Activated CD8-positive, alpha-beta memory T cell treated with anti-CD3 and anti-CD28 coated beads, Interleukin-2, amount 50 U/mL, for 4 hours (primary cell): ENCODE measurements at regions not wholly inside any gene's neighbourhood (a gene's known extent, or its start where the extent isn't known, plus 50 kb on each side); places are given as distances from the start of the nearest gene placed in this dataset.

Experiments used
- DNase-seq: peaks from one replicate; pipeline ENCODE4 v3.0.0-alpha.2; 2020

GRCh38 chr7:25831831-25832411, 320.1 kb upstream of the NFE2L3 start:
- no peak for DNase-seq

GRCh38 chr7:25832456-25832855, 319.5 kb upstream of the NFE2L3 start:
- no peak for DNase-seq

GRCh38 chr7:25832929-25833328, 319.1 kb upstream of the NFE2L3 start:
- no peak for DNase-seq

- no peak for DNase-seq
Observed at GRCh38 chr7:25834050-25834449, 317.9 kb upstream of the NFE2L3 start.

GRCh38 chr7:25835197-25835596, 316.8 kb upstream of the NFE2L3 start:
- no peak for DNase-seq

GRCh38 chr7:25839084-25839769, 312.8 kb upstream of the NFE2L3 start:
- DNase-seq = no peak

- DNase-seq = no peak
Observed at GRCh38 chr7:25840209-25840792, 311.7 kb upstream of the NFE2L3 start.

GRCh38 chr7:25841575-25841974, 310.4 kb upstream of the NFE2L3 start:
- no peak for DNase-seq

- no peak for DNase-seq
Observed at GRCh38 chr7:25842201-25842733, 309.7 kb upstream of the NFE2L3 start.

- no peak for DNase-seq
Observed at GRCh38 chr7:25843467-25843866, 308.5 kb upstream of the NFE2L3 start.

GRCh38 chr7:25844102-25844870, 307.7 kb upstream of the NFE2L3 start:
- DNase-seq = no peak

- no peak for DNase-seq
Observed at GRCh38 chr7:25845464-25845863, 306.5 kb upstream of the NFE2L3 start.

GRCh38 chr7:25846722-25847121, 305.3 kb upstream of the NFE2L3 start:
- DNase-seq = no peak

GRCh38 chr7:25847336-25848070, 304.5 kb upstream of the NFE2L3 start:
- no peak for DNase-seq

GRCh38 chr7:25849500-25850184, 302.4 kb upstream of the NFE2L3 start:
- no peak for DNase-seq

GRCh38 chr7:25850216-25850615, 301.8 kb upstream of the NFE2L3 start:
- DNase-seq = no peak

GRCh38 chr7:25850735-25851134, 301.3 kb upstream of the NFE2L3 start:
- no peak for DNase-seq

- DNase-seq = peak; percentile 56
Observed at GRCh38 chr7:25851332-25852210, 300.4 kb upstream of the NFE2L3 start.

GRCh38 chr7:25852211-25852938, 299.6 kb upstream of the NFE2L3 start:
- DNase-seq = no peak

GRCh38 chr7:25852939-25853271, 299.1 kb upstream of the NFE2L3 start:
- no peak for DNase-seq

GRCh38 chr7:25853314-25853713, 298.7 kb upstream of the NFE2L3 start:
- DNase-seq = no peak
